Upper lobe of left lung (tissue), 4 donors: ENCODE measurements at regions not wholly inside any gene's neighbourhood (a gene's known extent, or its start where the extent isn't known, plus 50 kb on each side); places are given as distances from the start of the nearest gene placed in this dataset.
A peak's percentile ranks its signal among the peaks of the same experiment; 100 is the strongest.

Source experiments
- POLR2AphosphoS5 ChIP-seq, 2 donors: sonication (generic); formaldehyde crosslinking; IDR thresholded peaks; one replicate each; pipeline ENCODE4 v1.5.1; 2017; ENCODE audit warnings: antibody characterized with exemption in 2 of 2
- TF ChIP-seq, protein P1 (sequence below), 6 experiments: fragments of 450-650 bp in 4 of 6; fragments of 200-600 bp in 2 of 6; sonication (generic) in 2 of 6; IDR thresholded peaks; one replicate each; pipeline ENCODE4 v1.5.1; 2016 to 2019; ENCODE audit warnings: antibody characterized with exemption in 6 of 6

DNA sequence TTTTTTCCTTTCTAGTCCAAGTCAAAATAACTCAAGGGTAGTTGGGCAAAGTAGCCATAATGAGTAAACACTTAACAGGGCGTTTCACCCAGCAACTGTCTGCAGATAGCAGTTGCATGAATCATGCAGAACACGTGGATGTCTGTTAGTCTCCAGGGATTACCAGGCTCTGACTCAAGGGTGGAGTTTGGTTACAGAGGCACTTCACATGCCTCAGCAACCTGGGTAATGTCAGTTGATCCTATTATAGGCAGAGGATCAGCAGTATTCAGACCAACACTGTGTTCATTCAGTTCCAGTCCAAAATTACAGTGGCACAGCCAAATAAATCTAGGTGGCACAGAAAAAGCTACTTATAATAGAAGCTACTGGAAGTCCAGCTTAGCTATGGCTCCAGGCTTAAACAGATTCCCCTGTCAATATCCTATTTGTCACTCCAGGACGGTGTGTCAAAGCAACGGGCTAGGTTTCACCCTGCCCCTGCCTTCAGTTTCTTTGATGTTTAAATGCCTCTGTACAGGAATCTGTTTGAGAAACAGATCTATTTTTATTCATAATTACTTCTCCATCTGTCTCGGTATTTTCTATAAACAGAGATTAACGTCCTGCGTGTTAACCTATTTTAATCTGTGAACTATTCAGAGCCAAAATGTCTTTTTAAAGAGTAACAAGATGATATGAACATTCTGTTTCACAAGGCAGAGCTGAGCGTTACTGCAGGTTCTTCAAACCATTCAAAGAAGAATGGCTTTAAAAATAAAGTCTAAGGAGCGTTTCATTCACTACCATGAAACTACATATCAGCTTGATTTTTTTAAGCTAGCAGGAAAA lies 162.6 kb upstream of the AKR1E2 start:
- TF ChIP-seq, protein P1, sequence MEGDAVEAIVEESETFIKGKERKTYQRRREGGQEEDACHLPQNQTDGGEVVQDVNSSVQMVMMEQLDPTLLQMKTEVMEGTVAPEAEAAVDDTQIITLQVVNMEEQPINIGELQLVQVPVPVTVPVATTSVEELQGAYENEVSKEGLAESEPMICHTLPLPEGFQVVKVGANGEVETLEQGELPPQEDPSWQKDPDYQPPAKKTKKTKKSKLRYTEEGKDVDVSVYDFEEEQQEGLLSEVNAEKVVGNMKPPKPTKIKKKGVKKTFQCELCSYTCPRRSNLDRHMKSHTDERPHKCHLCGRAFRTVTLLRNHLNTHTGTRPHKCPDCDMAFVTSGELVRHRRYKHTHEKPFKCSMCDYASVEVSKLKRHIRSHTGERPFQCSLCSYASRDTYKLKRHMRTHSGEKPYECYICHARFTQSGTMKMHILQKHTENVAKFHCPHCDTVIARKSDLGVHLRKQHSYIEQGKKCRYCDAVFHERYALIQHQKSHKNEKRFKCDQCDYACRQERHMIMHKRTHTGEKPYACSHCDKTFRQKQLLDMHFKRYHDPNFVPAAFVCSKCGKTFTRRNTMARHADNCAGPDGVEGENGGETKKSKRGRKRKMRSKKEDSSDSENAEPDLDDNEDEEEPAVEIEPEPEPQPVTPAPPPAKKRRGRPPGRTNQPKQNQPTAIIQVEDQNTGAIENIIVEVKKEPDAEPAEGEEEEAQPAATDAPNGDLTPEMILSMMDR (IDR thresholded peaks at IDR 0.05): no peak
- TF ChIP-seq POLR2AphosphoS5 (IDR thresholded peaks at IDR 0.05): peak; percentile 87 to 90
